Endothelial cell (in vitro differentiated cells): ENCODE measurements at regions not wholly inside any gene's neighbourhood (a gene's known extent, or its start where the extent isn't known, plus 50 kb on each side); places are given as distances from the start of the nearest gene placed in this dataset.

Experiments
- DNase-seq: peaks from one replicate; pipeline ENCODE4 v3.0.0; 2021; ENCODE audit warnings: low spot score
- H3K27ac Mint-ChIP-seq: one replicate; pipeline ENCODE4 v1.8.0; 2021; ENCODE audit warnings: mixed read lengths, inconsistent platforms; ENCODE audit not compliant: unreplicated experiment
- H3K27me3 Mint-ChIP-seq: one replicate; pipeline ENCODE4 v1.8.0; 2021; ENCODE audit warnings: mild to moderate bottlenecking, moderate library complexity, mixed read lengths, inconsistent platforms; ENCODE audit not compliant: unreplicated experiment
- H3K36me3 Mint-ChIP-seq: one replicate; pipeline ENCODE4 v1.8.0; 2021; ENCODE audit warnings: mild to moderate bottlenecking, low read depth, mixed read lengths, inconsistent platforms; ENCODE audit not compliant: unreplicated experiment
- H3K4me1 Mint-ChIP-seq: one replicate; pipeline ENCODE4 v1.8.0; 2021; ENCODE audit warnings: mild to moderate bottlenecking, mixed read lengths, inconsistent platforms; ENCODE audit not compliant: unreplicated experiment
- H3K4me3 Mint-ChIP-seq: one replicate; pipeline ENCODE4 v1.8.0; 2021; ENCODE audit warnings: mild to moderate bottlenecking, mixed read lengths, inconsistent platforms; ENCODE audit not compliant: unreplicated experiment
- H3K9me3 Mint-ChIP-seq: one replicate; pipeline ENCODE4 v1.8.0; 2021; ENCODE audit warnings: mixed read lengths, inconsistent platforms; ENCODE audit not compliant: unreplicated experiment
- CTCF ChIP-seq: fragments of 200-600 bp; sonication (generic); IDR thresholded peaks from one replicate; pipeline ENCODE4 v1.5.0; 2021; ENCODE audit warnings: antibody characterized with exemption; ENCODE audit not compliant: unreplicated experiment

- H3K4me3 Mint-ChIP-seq = no peak overlapping the region
- no peaks in the 10 kb centered on the region for H3K36me3 Mint-ChIP-seq
- H3K9me3 Mint-ChIP-seq = no peaks in the 10 kb centered on the region
- no peak for TF ChIP-seq CTCF
- DNase-seq = no peak
- H3K4me1 Mint-ChIP-seq = no peaks in the 10 kb centered on the region
- H3K27me3 Mint-ChIP-seq = no peaks in the 10 kb centered on the region
- H3K27ac Mint-ChIP-seq = no peak overlapping the region
Observed at GRCh38 chr7:81534996-81535395, 234.9 kb downstream of the HGF start.

GRCh38 chr7:81534446-81534845, 235.4 kb downstream of the HGF start:
- H3K36me3 Mint-ChIP-seq = no peaks in the 10 kb centered on the region
- H3K27ac Mint-ChIP-seq = no peak overlapping the region
- no peaks in the 10 kb centered on the region for H3K9me3 Mint-ChIP-seq
- no peaks in the 10 kb centered on the region for H3K4me1 Mint-ChIP-seq
- H3K4me3 Mint-ChIP-seq = no peak overlapping the region
- TF ChIP-seq CTCF = no peak
- DNase-seq = no peak
- H3K27me3 Mint-ChIP-seq = no peaks in the 10 kb centered on the region

GRCh38 chr7:81533931-81534330, 235.9 kb downstream of the HGF start:
- Mint-ChIP-seq H3K4me1 (no peaks in the 10 kb centered on the region), H3K27ac (no peak overlapping the region), H3K27me3 (no peaks in the 10 kb centered on the region), H3K36me3 (no peaks in the 10 kb centered on the region), H3K4me3 (no peak overlapping the region), H3K9me3 (no peaks in the 10 kb centered on the region)
- DNase-seq = no peak
- TF ChIP-seq CTCF = no peak

- Mint-ChIP-seq H3K9me3 (no peaks in the 10 kb centered on the region), H3K27ac (no peak overlapping the region), H3K4me1 (no peaks in the 10 kb centered on the region), H3K4me3 (no peak overlapping the region), H3K36me3 (no peaks in the 10 kb centered on the region), H3K27me3 (no peaks in the 10 kb centered on the region)
- DNase-seq = no peak
- no peak for TF ChIP-seq CTCF
Observed at GRCh38 chr7:81533426-81533825, 236.4 kb downstream of the HGF start.

GRCh38 chr7:81529785-81530184, 240.1 kb downstream of the HGF start:
- no peak overlapping the region for H3K4me3 Mint-ChIP-seq
- DNase-seq = no peak
- H3K27ac Mint-ChIP-seq = no peak overlapping the region
- no peaks in the 10 kb centered on the region for H3K9me3 Mint-ChIP-seq
- TF ChIP-seq CTCF = no peak
- no peaks in the 10 kb centered on the region for H3K4me1 Mint-ChIP-seq
- H3K36me3 Mint-ChIP-seq = no peaks in the 10 kb centered on the region
- no peaks in the 10 kb centered on the region for H3K27me3 Mint-ChIP-seq
